HepG2 (cell line): ENCODE measurements at regions not wholly inside any gene's neighbourhood (a gene's known extent, or its start where the extent isn't known, plus 50 kb on each side); places are given as distances from the start of the nearest gene placed in this dataset.

Experiments used
- ATAC-seq: fragments of 200-7000 bp; cut with Tn5 transposase; 3 replicates; pipeline ENCODE4 v1.9.1; 2020; ENCODE audit warnings: mild to moderate bottlenecking, moderate library complexity
- BruUV-seq: library from RNA; stranded (reverse); fragments of 400-500 nt; replicated peaks from 2 replicates; lab custom pipeline; 2021; lab: Mats Ljungman, UMichigan
- CTCF ChIA-PET: fragments of 300-600 bp; formaldehyde crosslinking; extraction: SDS; loops from one replicate; lab custom pipeline; 2021; ENCODE audit warnings: low total read pairs, inconsistent platforms, low intra/inter-chr PET ratio; lab: Yijun Ruan, JAX
- POLR2A ChIA-PET: fragments of 350-600 bp; sonication (Branson Sonifier 250); formaldehyde crosslinking; loops from one replicate; lab custom pipeline; 2020; ENCODE audit warnings: antibody characterized with exemption, inconsistent platforms; lab: Yijun Ruan, JAX
- DNase-seq: peaks from one replicate; pipeline ENCODE4 v3.0.0-alpha.2; 2015; ENCODE audit warnings: low spot score
- FAIRE-seq: peaks from 3 replicates; lab custom pipeline; 2011; peaks lifted over from hg19 to GRCh38; lab: Jason Lieb, UNC
- H2AFZ ChIP-seq: one replicate; pipeline ENCODE4 v1.6.1; 2011; ENCODE audit warnings: low read length, inconsistent platforms
- H3K27ac ChIP-seq: fragments of 300-600 bp; 3 replicates; pipeline ENCODE4 v1.8.0; 2011; ENCODE audit warnings: mixed run types, mild to moderate bottlenecking, mixed read lengths, low read length, inconsistent platforms; ENCODE audit not compliant: insufficient read depth; ENCODE audit errors: extremely low read length
- H3K27me3 ChIP-seq, 2 experiments: fragments of 200-600 bp in 1 of 2; 2 replicates in 1 of 2; 3 replicates in 1 of 2; pipeline versions ENCODE4 v1.6.0 to v1.8.0; 2011; ENCODE audit warnings: low read length in 2 of 2, mild to moderate bottlenecking in 2 of 2, moderate library complexity in 2 of 2, inconsistent platforms in 1 of 2; ENCODE audit not compliant: insufficient read depth in 2 of 2, control insufficient read depth in 1 of 2
- H3K36me3 ChIP-seq, 2 experiments: fragments of 200-600 bp in 1 of 2; replicated peaks in 1 of 2; 2 replicates in 1 of 2; 3 replicates in 1 of 2; pipeline versions ENCODE4 v1.5.1 to v1.8.0; 2011; ENCODE audit warnings: low read length in 2 of 2, inconsistent platforms in 1 of 2; ENCODE audit not compliant: insufficient read depth in 2 of 2, control insufficient read depth in 1 of 2
- H3K4me1 ChIP-seq: 2 replicates; pipeline ENCODE4 v1.5.1; 2012; ENCODE audit warnings: low read length, inconsistent platforms; ENCODE audit not compliant: insufficient read depth
- H3K4me2 ChIP-seq: 2 replicates; pipeline ENCODE4 v1.6.0; 2011; ENCODE audit warnings: low read depth, low read length, inconsistent platforms
- H3K4me3 ChIP-seq, 3 experiments: fragments of 200-600 bp in 1 of 3; sonication (generic), shearing (Covaris generic) in 1 of 3; replicated peaks in 1 of 3; 2 replicates each; pipeline ENCODE4 v1.5.1; 2011 to 2016; ENCODE audit warnings: low read length in 3 of 3, inconsistent platforms in 2 of 3, low read depth in 2 of 3, mild to moderate bottlenecking in 2 of 3, control low read depth in 1 of 3, mixed read lengths in 1 of 3; ENCODE audit not compliant: insufficient read depth in 1 of 3
- H3K79me2 ChIP-seq: one replicate; pipeline ENCODE4 v1.6.1; 2011; ENCODE audit warnings: low read length, inconsistent platforms; ENCODE audit not compliant: insufficient read depth
- H3K9ac ChIP-seq: 2 replicates; pipeline ENCODE4 v1.6.0; 2011; ENCODE audit warnings: mild to moderate bottlenecking, low read depth, low read length, inconsistent platforms; ENCODE audit not compliant: insufficient read depth
- H3K9me3 ChIP-seq: 2 replicates; pipeline ENCODE4 v1.5.1; 2012; ENCODE audit warnings: mild to moderate bottlenecking, low read length
- H4K20me1 ChIP-seq: 2 replicates; pipeline ENCODE4 v1.6.0; 2011; ENCODE audit warnings: inconsistent platforms, mild to moderate bottlenecking, low read length, moderate library complexity; ENCODE audit not compliant: insufficient read depth
- CCAR2 ChIP-seq: fragments of 200-400 bp; formaldehyde crosslinking; optimal IDR thresholded peaks from 2 replicates; pipeline ENCODE3; 2018; ENCODE audit warnings: low read depth, mild to moderate bottlenecking, low read length, moderate library complexity
- CENPX ChIP-seq: sonication (generic); formaldehyde crosslinking; IDR thresholded peaks from 2 replicates; pipeline ENCODE4 v1.9.0; 2021; ENCODE audit warnings: mild to moderate bottlenecking, missing genetic modification reagents, moderate library complexity
- GLI4 ChIP-seq: sonication (generic); formaldehyde crosslinking; IDR thresholded peaks from 2 replicates; pipeline ENCODE4 v1.5.1; 2020; ENCODE audit warnings: missing genetic modification reagents, mild to moderate bottlenecking, moderate library complexity, borderline replicate concordance
- IRF2 ChIP-seq: IDR thresholded peaks from 2 replicates; pipeline ENCODE4 v1.6.1; 2018; ENCODE audit warnings: missing genetic modification reagents, missing compliant biosample characterization
- KLF6 ChIP-seq: IDR thresholded peaks from 2 replicates; pipeline ENCODE4 v1.8.0; 2016; ENCODE audit warnings: missing biosample characterization, missing genetic modification reagents
- MBD4 ChIP-seq: IDR thresholded peaks from 2 replicates; pipeline ENCODE4 v1.6.1; 2012; ENCODE audit warnings: low read length, inconsistent platforms, borderline replicate concordance
- MTA1 ChIP-seq: sonication (generic); formaldehyde crosslinking; IDR thresholded peaks from 2 replicates; pipeline ENCODE4 v1.4.0; 2020; ENCODE audit warnings: missing genetic modification reagents, mild to moderate bottlenecking, borderline replicate concordance
- SIN3A ChIP-seq: IDR thresholded peaks from 2 replicates; pipeline ENCODE4 v1.6.1; 2011; ENCODE audit warnings: low read depth, mild to moderate bottlenecking, control low read depth, low read length, borderline replicate concordance
- U2AF2 ChIP-seq: fragments of 200-400 bp; formaldehyde crosslinking; IDR thresholded peaks from 2 replicates; pipeline ENCODE4 v1.6.1; 2017; ENCODE audit warnings: low read depth, mild to moderate bottlenecking, low read length
- XBP1 ChIP-seq: sonication (generic); formaldehyde crosslinking; IDR thresholded peaks from 2 replicates; pipeline ENCODE4 v1.5.0; 2020; ENCODE audit warnings: missing genetic modification reagents
- ZNF251 ChIP-seq: sonication (generic); formaldehyde crosslinking; IDR thresholded peaks from 2 replicates; pipeline ENCODE4 v1.9.0; 2021; ENCODE audit warnings: mild to moderate bottlenecking, missing genetic modification reagents
- ZNF354B ChIP-seq: sonication (generic); formaldehyde crosslinking; IDR thresholded peaks from 2 replicates; pipeline ENCODE4 v1.8.0; 2022; ENCODE audit warnings: mild to moderate bottlenecking, missing genetic modification reagents
- ZNF530 ChIP-seq: sonication (generic); formaldehyde crosslinking; IDR thresholded peaks from 2 replicates; pipeline ENCODE4 v1.5.0; 2020; ENCODE audit warnings: low read depth, mild to moderate bottlenecking, missing genetic modification reagents
- ZNF550 ChIP-seq: sonication (generic); formaldehyde crosslinking; IDR thresholded peaks from 2 replicates; pipeline ENCODE4 v1.4.0; 2020; ENCODE audit warnings: mild to moderate bottlenecking, missing genetic modification reagents, borderline replicate concordance
- ZNF75D ChIP-seq: sonication (generic); formaldehyde crosslinking; IDR thresholded peaks from 2 replicates; pipeline ENCODE4 v1.8.1; 2023; ENCODE audit warnings: missing genetic modification reagents, mild to moderate bottlenecking, borderline replicate concordance
- ZNF766 ChIP-seq: sonication (generic); formaldehyde crosslinking; IDR thresholded peaks from 2 replicates; pipeline ENCODE4 v1.5.0; 2020; ENCODE audit warnings: missing genetic modification reagents, borderline replicate concordance
- ZNF775 ChIP-seq: sonication (generic); formaldehyde crosslinking; IDR thresholded peaks from 2 replicates; pipeline ENCODE4 v1.4.0; 2020; ENCODE audit warnings: missing genetic modification reagents, mild to moderate bottlenecking, moderate library complexity, borderline replicate concordance
- ZNF841 ChIP-seq: sonication (generic); formaldehyde crosslinking; IDR thresholded peaks from 2 replicates; pipeline ENCODE4 v1.8.1; 2023; ENCODE audit warnings: missing genetic modification reagents, borderline replicate concordance
- WGBS: methylation state at CpG from one replicate; pipeline ENCODE4 v1.1.6; 2017; ENCODE audit warnings: low lambda C conversion rate; 5-methylcytosine and 5-hydroxymethylcytosine counted together
- in situ Hi-C: cut with HindIII; loops from 2 replicates; pipeline ENCODE4 v1.10.0; 2017; ENCODE audit warnings: low pct_unique_long_range_greater_than_20kb; ENCODE audit not compliant: extremely low pct_ligation_motif_present
- intact Hi-C: fragments of 100-400 bp; cut with micrococcal nuclease; formaldehyde crosslinking; loops from one replicate; pipeline ENCODE4 v1.10.0; 2022; ENCODE audit not compliant: unreplicated experiment

- DNase-seq (no peak), FAIRE-seq (no peak), ATAC-seq (no peak)
- Histone ChIP-seq H3K9ac (no peak overlapping the region), H3K4me3 (no peak overlapping the region), H3K4me1 (peaks cover 31% of the 10 kb centered on the region), H3K36me3 (no peaks in the 10 kb centered on the region), H3K27ac (no peak overlapping the region), H3K4me2 (no peak overlapping the region), H3K9me3 (no peaks in the 10 kb centered on the region), H2AFZ (no peak overlapping the region), H3K27me3 (peaks cover 8 to 41% of the 10 kb centered on the region in 2 experiments; a peak in 3 of 5 replicates), H3K79me2 (no peaks in the 10 kb centered on the region), H4K20me1 (no peaks in the 10 kb centered on the region)
- no TSS peak for BruUV-seq
- ChIA-PET POLR2A (no interaction called here), CTCF (no interaction called here)
- TF ChIP-seq MBD4 (no peak), ZNF550 (no peak), SIN3A (no peak), U2AF2 (no peak), ZNF841 (no peak), ZNF251 (CRISPR knock-in tag) (no peak), ZNF530 (CRISPR knock-in tag) (no peak), MTA1 (no peak), CCAR2 (no peak), ZNF775 (CRISPR knock-in tag) (no peak), ZNF354B (CRISPR knock-in tag) (no peak), ZNF75D (CRISPR knock-in tag) (no peak), XBP1 (CRISPR knock-in tag) (no peak), GLI4 (CRISPR knock-in tag) (no peak), ZNF766 (CRISPR knock-in tag) (no peak), KLF6 (CRISPR knock-in tag) (no peak), IRF2 (CRISPR knock-in tag) (no peak), CENPX (no peak)
- in situ Hi-C loops, result no loop called here
- WGBS, result 47% methylated on average over 9 of the region's 9 CpGs
- intact Hi-C loops, result no loop called here
Measured at GRCh38 chr9:89659473-89659872, 54.7 kb downstream of the GADD45G start.
